Fibroblast of upper back skin (primary cell): ENCODE measurements at regions not wholly inside any gene's neighbourhood (a gene's known extent, or its start where the extent isn't known, plus 50 kb on each side); places are given as distances from the start of the nearest gene placed in this dataset.
"Not testable (repeated sequence)": the region's sequence is repeated elsewhere in the genome, so short reads cannot be mapped to it uniquely, and the experiment has no call there.

ENCODE experiments used
- DNase-seq: peaks from one replicate; pipeline ENCODE4 v3.0.0-alpha.2; 2013

DNA sequence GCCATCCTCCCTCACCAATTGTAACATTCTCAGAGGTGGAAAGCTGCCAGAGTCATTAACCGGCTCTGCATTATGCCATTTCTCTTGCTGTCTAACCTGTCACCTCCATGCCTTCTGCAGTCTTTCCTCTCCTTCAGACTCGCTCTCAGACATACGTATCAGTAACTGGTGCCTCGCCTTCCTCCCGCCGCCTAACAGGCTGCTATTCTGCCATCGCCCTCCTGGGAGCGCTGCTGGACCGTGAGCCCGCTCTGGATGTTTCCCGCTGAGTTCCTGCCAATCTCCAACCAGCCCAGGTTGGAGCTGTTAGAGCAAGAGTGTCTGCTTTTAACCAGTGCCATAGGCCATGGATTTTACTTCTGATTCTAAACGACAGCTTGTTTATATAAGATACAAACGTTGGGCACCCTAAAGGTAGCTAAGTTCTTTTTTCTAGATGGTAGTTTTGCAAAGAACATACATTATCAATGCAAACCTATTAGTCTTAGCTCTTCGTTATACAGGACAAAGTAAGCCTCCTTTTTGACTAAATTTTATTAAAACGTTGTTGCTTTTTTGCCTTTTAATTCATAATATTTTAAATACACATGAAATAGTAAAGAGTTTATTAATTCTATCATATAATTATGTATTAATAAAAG, 59.5 kb upstream of the NEIL3 start:
- DNase-seq = peak; percentile 67

DNA sequence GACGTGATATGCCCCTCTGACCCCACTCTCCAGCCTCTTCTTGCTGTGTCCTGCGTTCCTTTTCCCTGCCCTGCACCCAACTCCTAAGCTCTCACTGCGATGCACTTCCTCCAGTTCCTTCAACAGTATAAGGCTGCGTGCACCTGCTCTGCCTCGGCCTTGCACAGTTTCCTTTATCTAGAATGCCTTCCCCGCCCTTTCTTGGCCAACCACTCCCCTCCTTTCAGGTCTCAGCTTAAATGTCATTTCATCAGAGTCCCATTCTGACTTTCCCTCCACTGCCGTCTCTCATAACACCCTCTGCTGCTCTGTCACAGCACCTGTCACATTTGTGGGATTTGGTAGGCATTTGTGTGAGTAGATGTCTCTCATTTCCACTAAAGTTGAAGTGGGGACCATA, 58.4 kb upstream of the NEIL3 start:
- no peak for DNase-seq

DNA sequence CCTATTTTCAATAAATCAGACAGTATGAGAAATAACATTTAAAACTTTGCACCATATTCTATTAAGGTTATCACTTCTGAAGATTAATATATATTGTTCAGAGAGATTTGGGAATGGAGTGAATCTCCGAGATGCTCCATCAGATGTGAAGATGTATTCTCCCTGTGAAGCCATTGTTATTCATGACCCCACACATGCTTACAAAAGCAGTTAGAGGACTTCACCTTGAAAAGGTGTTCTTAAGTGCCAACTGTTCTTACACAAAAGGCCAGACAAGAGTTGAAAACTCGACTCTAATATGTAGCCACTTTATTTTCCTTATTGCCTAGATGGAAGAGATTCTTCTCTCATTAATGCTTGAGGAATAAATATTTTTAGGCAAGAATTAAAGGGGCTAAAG, 54.3 kb upstream of the NEIL3 start:
- no peak for DNase-seq

DNA sequence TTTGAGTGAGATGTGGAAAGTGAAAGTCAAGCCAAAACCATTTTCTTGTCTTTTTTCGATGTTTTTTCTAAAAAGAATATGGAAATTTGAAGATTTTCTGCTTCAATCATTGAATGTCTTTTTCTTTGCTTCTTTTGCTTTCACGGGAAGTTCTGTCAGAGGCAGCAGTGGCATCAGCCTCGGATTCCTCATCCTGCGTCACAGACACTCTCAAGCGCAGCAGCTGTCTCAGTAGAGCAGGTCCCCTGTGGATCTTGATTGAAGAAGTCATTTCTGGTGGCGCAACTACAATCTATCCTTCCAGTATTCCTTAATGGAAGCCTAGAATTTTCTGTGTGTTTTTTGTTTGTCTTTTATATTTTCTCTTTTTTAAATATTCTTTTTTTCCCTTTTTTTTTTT, 52.7 kb upstream of the NEIL3 start:
- DNase-seq = no peak

DNA sequence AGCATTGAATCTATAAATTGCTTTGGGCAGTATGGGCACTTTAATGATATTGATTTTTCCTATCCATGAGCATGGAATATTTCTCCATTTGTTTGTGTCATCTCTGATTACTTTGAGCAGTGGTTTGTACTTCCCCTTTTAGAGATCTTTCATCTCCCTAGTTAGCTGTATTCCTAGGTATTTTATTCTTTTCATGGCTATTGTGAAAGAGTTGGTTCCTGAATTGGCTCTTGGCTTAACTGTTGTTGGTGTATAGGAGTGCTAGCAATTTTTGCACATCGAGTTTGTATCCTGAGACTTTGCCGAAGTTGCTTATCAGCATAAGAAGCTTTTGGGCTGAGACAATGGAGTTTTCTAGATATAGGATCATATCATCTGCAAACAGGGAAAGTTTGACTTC, 50.2 kb upstream of the NEIL3 start:
- DNase-seq = not testable (repeated sequence)
